ENCODE measurements at regions not wholly inside any gene's neighbourhood (a gene's known extent, or its start where the extent isn't known, plus 50 kb on each side); places are given as distances from the start of the nearest gene placed in this dataset.

GRCh38 chrX:39998636-39999406 lies 98.9 kb downstream of the BCOR start:
- H4K20me1 ChIP-seq (ENCODE audit: insufficient read depth, low read length), result no peaks in the 10 kb centered on the region
- no peaks in the 10 kb centered on the region for H3K36me3 ChIP-seq (replicated peaks; ENCODE audit: low read depth, low read length)
- no peak overlapping the region for H3K4me2 ChIP-seq (ENCODE audit: low read length)
- H3K79me2 ChIP-seq (ENCODE audit: low read length), result no peaks in the 10 kb centered on the region
- no peaks in the 10 kb centered on the region for H3K9me3 ChIP-seq (ENCODE audit: insufficient read depth, low read length)
- H2AFZ ChIP-seq (ENCODE audit: low read depth, low read length), result no peak overlapping the region
- no peaks in the 10 kb centered on the region for H3K27me3 ChIP-seq (ENCODE audit: low read depth, low read length)
- H3K4me1 ChIP-seq (ENCODE audit: low read length), result peaks cover 4% of the 10 kb centered on the region; the same call in 1 of the 2 replicates
- no peak for TF ChIP-seq CTCF (IDR thresholded peaks at IDR 0.05; ENCODE audit: low read depth, low read length)
- no peak overlapping the region for H3K9ac ChIP-seq (ENCODE audit: low read length)
- no peak overlapping the region for H3K4me3 ChIP-seq (ENCODE audit: low read length)
- no peak overlapping the region for H3K27ac ChIP-seq (ENCODE audit: low read length)

All from OCI-LY3 (cell line).